HEK293 (cell line): ENCODE measurements at regions not wholly inside any gene's neighbourhood (a gene's known extent, or its start where the extent isn't known, plus 50 kb on each side); places are given as distances from the start of the nearest gene placed in this dataset.
A peak's percentile ranks its signal among the peaks of the same experiment; 100 is the strongest.

ENCODE experiments used
- CTCF ChIA-PET: fragments of 350-600 bp; formaldehyde crosslinking; extraction: SDS; loops from one replicate; lab custom pipeline; 2021; ENCODE audit warnings: antibody characterized with exemption; lab: Yijun Ruan, JAX
- POLR2A ChIA-PET: fragments of 300-600 bp; formaldehyde crosslinking; extraction: SDS; loops from one replicate; lab custom pipeline; 2020; ENCODE audit warnings: antibody characterized with exemption, inconsistent platforms; lab: Yijun Ruan, JAX
- H3K27ac ChIP-seq: fragments of 200-500 bp; sonication (Bioruptor generic); 2 replicates; pipeline ENCODE4 v1.5.1; 2014; ENCODE audit warnings: low read depth, low read length, control low read depth, inconsistent platforms; ENCODE audit errors: extremely low read depth
- H3K36me3 ChIP-seq, 2 experiments: fragments of 200-500 bp in 1 of 2; sonication (Bioruptor generic) in 1 of 2; 1 replicate in 1 of 2; 2 replicates in 1 of 2; pipeline ENCODE4 v1.5.1; 2014 to 2017; ENCODE audit warnings: inconsistent platforms in 2 of 2, low read length in 2 of 2; ENCODE audit not compliant: control insufficient read depth in 2 of 2, insufficient read depth in 1 of 2
- H3K4me1 ChIP-seq: fragments of 200-500 bp; sonication (Bioruptor generic); 2 replicates; pipeline ENCODE4 v1.5.1; 2014; ENCODE audit warnings: mild to moderate bottlenecking, low read length, inconsistent platforms; ENCODE audit not compliant: control insufficient read depth, insufficient read depth
- H3K4me3 ChIP-seq: 2 replicates; pipeline ENCODE4 v1.5.1; 2011; ENCODE audit warnings: low read depth, mild to moderate bottlenecking, control low read depth, low read length, moderate library complexity
- H3K9me3 ChIP-seq: fragments of 200-500 bp; sonication (Bioruptor generic); 2 replicates; pipeline ENCODE4 v1.5.1; 2014; ENCODE audit warnings: low read depth, low read length, inconsistent platforms; ENCODE audit not compliant: control insufficient read depth, insufficient read depth
- GLI4 ChIP-seq: fragments of 450-650 bp; formaldehyde crosslinking; IDR thresholded peaks from 2 replicates; pipeline ENCODE4 v1.5.1; 2016; ENCODE audit warnings: missing biosample characterization, missing genetic modification characterization
- HOXC10 ChIP-seq: sonication (generic); formaldehyde crosslinking; IDR thresholded peaks from 2 replicates; pipeline ENCODE4 v1.8.1; 2023; ENCODE audit warnings: mild to moderate bottlenecking, missing genetic modification reagents
- MZF1 ChIP-seq: fragments of 450-650 bp; formaldehyde crosslinking; IDR thresholded peaks from 2 replicates; pipeline ENCODE4 v1.5.1; 2017; ENCODE audit warnings: missing biosample characterization, missing genetic modification characterization, borderline replicate concordance
- SP3 ChIP-seq: fragments of 450-650 bp; formaldehyde crosslinking; IDR thresholded peaks from 2 replicates; pipeline ENCODE4 v1.5.1; 2016; ENCODE audit warnings: missing biosample characterization, missing genetic modification characterization
- ZBTB17 ChIP-seq: fragments of 450-650 bp; formaldehyde crosslinking; IDR thresholded peaks from 2 replicates; pipeline ENCODE4 v1.5.1; 2016; ENCODE audit warnings: missing biosample characterization, missing genetic modification characterization
- ZBTB8A ChIP-seq: fragments of 450-650 bp; formaldehyde crosslinking; IDR thresholded peaks from 2 replicates; pipeline ENCODE4 v1.5.1; 2016; ENCODE audit warnings: missing biosample characterization, missing genetic modification characterization
- ZNF10 ChIP-seq: fragments of 450-650 bp; formaldehyde crosslinking; IDR thresholded peaks from 2 replicates; pipeline ENCODE4 v1.5.1; 2017; ENCODE audit warnings: missing biosample characterization, missing genetic modification characterization
- ZNF121 ChIP-seq: fragments of 450-650 bp; formaldehyde crosslinking; IDR thresholded peaks from 2 replicates; pipeline ENCODE4 v1.5.1; 2016; ENCODE audit warnings: missing biosample characterization, missing genetic modification characterization
- ZNF146 ChIP-seq: fragments of 450-650 bp; formaldehyde crosslinking; IDR thresholded peaks from 2 replicates; pipeline ENCODE4 v1.5.1; 2016; ENCODE audit warnings: missing biosample characterization, missing genetic modification characterization
- ZNF155 ChIP-seq: fragments of 450-650 bp; formaldehyde crosslinking; IDR thresholded peaks from 2 replicates; pipeline ENCODE4 v1.5.1; 2016; ENCODE audit warnings: missing biosample characterization, missing genetic modification characterization
- ZNF221 ChIP-seq: fragments of 450-650 bp; formaldehyde crosslinking; IDR thresholded peaks from 2 replicates; pipeline ENCODE4 v1.5.1; 2017; ENCODE audit warnings: missing biosample characterization, missing genetic modification characterization, borderline replicate concordance
- ZNF23 ChIP-seq: fragments of 450-650 bp; formaldehyde crosslinking; IDR thresholded peaks from 2 replicates; pipeline ENCODE4 v1.5.1; 2016; ENCODE audit warnings: missing biosample characterization, missing genetic modification characterization, borderline replicate concordance
- ZNF24 ChIP-seq: fragments of 450-650 bp; formaldehyde crosslinking; IDR thresholded peaks from 2 replicates; pipeline ENCODE4 v1.5.1; 2016; ENCODE audit warnings: missing biosample characterization, missing genetic modification characterization
- ZNF26 ChIP-seq: fragments of 450-650 bp; formaldehyde crosslinking; IDR thresholded peaks from 2 replicates; pipeline ENCODE4 v1.5.1; 2016; ENCODE audit warnings: missing biosample characterization, missing genetic modification characterization
- ZNF292 ChIP-seq: fragments of 450-650 bp; formaldehyde crosslinking; IDR thresholded peaks from 2 replicates; pipeline ENCODE4 v1.5.1; 2016; ENCODE audit warnings: low read depth, missing biosample characterization, missing genetic modification characterization, borderline replicate concordance
- ZNF335 ChIP-seq: fragments of 450-650 bp; formaldehyde crosslinking; conservative IDR thresholded peaks from 2 replicates; pipeline ENCODE4 v1.5.1; 2016; ENCODE audit warnings: missing biosample characterization, missing genetic modification characterization
- ZNF366 ChIP-seq: fragments of 450-650 bp; formaldehyde crosslinking; conservative IDR thresholded peaks from 2 replicates; pipeline ENCODE4 v1.5.1; 2016; ENCODE audit warnings: missing biosample characterization, missing genetic modification characterization
- ZNF394 ChIP-seq: fragments of 450-650 bp; formaldehyde crosslinking; IDR thresholded peaks from 2 replicates; pipeline ENCODE4 v1.5.1; 2016; ENCODE audit warnings: missing biosample characterization, missing genetic modification characterization, mild to moderate bottlenecking, moderate library complexity, borderline replicate concordance
- ZNF433 ChIP-seq: fragments of 450-650 bp; formaldehyde crosslinking; IDR thresholded peaks from 2 replicates; pipeline ENCODE4 v1.5.1; 2016; ENCODE audit warnings: missing biosample characterization, missing genetic modification characterization, low read depth
- ZNF544 ChIP-seq: fragments of 450-650 bp; formaldehyde crosslinking; IDR thresholded peaks from 2 replicates; pipeline ENCODE4 v1.5.0; 2017; ENCODE audit warnings: missing biosample characterization, missing genetic modification characterization
- ZNF701 ChIP-seq: fragments of 450-650 bp; formaldehyde crosslinking; IDR thresholded peaks from 2 replicates; pipeline ENCODE4 v1.5.1; 2016; ENCODE audit warnings: missing biosample characterization, missing genetic modification characterization
- ZNF747 ChIP-seq: fragments of 450-650 bp; formaldehyde crosslinking; IDR thresholded peaks from 2 replicates; pipeline ENCODE4 v1.5.1; 2016; ENCODE audit warnings: missing biosample characterization, missing genetic modification characterization
- ZNF830 ChIP-seq: fragments of 450-650 bp; IDR thresholded peaks from 2 replicates; pipeline ENCODE4 v1.5.0; 2018; ENCODE audit warnings: missing biosample characterization, missing genetic modification characterization, low read depth, mild to moderate bottlenecking, moderate library complexity
- ZNF843 ChIP-seq: fragments of 450-650 bp; formaldehyde crosslinking; IDR thresholded peaks from 2 replicates; pipeline ENCODE4 v1.5.1; 2016; ENCODE audit warnings: missing biosample characterization, missing genetic modification characterization
- ZSCAN4 ChIP-seq: fragments of 450-650 bp; formaldehyde crosslinking; IDR thresholded peaks from 2 replicates; pipeline ENCODE4 v1.5.1; 2017; ENCODE audit warnings: missing biosample characterization, missing genetic modification characterization

- no peak for TF ChIP-seq ZNF23 (tag by site-specific recombination)
Observed at GRCh38 chr22:46039535-46039934, 62.6 kb upstream of the WNT7B start (continued).

DNA sequence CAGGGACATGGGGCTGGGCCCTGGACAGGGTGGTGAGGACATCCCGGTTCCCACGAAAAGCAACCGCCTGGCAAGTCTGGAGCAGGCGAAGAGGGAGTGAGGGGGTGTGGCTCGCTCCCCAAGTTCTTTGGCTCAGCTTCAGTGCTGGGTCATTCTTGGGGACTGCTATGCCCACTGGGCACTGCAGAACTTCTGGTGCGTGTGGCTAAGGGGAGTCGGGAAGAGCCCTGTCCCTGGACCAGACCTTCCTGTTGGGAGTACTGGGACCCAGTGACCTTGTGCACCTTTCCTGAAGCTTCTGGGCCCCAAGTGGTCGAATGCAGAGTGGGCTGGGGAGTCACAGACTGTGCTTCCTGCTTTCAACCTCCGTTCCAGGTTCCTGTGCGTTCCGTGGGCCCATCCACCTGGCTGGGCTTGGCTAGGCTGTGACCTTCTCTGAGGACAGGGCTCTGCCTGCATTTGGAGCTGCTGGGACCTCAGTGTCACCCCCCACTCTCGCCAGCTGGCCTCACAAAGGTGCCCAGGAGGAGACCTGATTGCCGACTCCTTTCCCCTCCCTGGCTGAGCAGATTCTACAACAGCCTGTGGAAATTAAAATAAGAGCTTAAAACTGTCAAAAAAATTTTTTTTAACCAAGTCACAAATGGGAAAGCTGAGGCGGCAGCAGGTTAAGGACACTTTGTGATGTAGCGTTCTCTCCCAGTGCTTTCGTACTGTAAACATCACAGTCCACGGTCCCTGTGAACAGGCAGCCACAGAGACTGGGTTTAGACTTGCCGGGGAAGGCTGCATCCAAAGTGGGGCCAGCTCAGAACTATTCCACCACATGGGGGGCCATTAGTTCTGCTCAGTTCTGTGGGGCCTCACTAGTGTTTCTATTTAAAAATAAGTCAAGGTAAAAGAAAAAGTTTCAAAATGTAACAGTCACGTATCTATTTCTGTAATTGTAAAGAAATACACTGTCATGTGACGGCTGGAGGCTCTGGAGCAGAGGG lies 63.8 kb upstream of the WNT7B start:
- no peak overlapping the region for H3K4me3 ChIP-seq
- H3K36me3 ChIP-seq = no peaks in the 10 kb centered on the region
- no peaks in the 10 kb centered on the region for H3K9me3 ChIP-seq
- TF ChIP-seq ZNF366 = no peak
- TF ChIP-seq SP3 (tag by site-specific recombination) = no peak
- TF ChIP-seq ZBTB17 (tag by site-specific recombination) = peak; percentile 38; the same call in 1 of the 2 replicates
- peak; percentile 29; the same call in 1 of the 2 replicates for TF ChIP-seq ZNF335 (tag by site-specific recombination)
- no peaks in the 10 kb centered on the region; the same call in 1 of the 2 replicates for H3K4me1 ChIP-seq
- H3K27ac ChIP-seq = no peak overlapping the region; the same call in 1 of the 2 replicates
- ChIA-PET CTCF (interaction anchor here (1.1 to 1.5 kb wide), 2 partner anchors 28 to 34 kb away, joined by 4 to 14 read pairs; no protein-coding TSS in a partner anchor), POLR2A (interaction anchor here (0.9 kb wide), 1 partner anchor 33 kb away, joined by 3 read pairs; no protein-coding TSS in a partner anchor)

DNA sequence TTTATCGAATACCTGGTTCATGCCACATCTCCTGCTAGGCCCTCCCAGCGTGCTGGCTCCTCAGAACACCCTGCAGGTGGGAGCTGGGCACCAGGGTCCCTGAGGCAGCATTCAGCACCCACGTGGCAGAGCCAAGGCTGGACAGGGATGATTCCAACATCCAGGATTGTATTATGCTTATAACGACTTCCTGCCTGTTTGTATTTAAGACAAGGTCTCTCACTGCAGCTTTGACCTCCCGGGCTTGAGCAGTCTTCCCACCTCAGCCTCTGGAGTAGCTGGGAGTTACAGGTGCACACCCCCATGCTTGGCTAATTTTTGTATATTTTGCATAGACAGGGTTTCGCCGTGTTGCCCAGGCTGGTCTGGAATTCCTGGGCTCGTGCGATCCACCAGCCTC lies 64.7 kb upstream of the WNT7B start:
- Histone ChIP-seq H3K27ac (no peak overlapping the region), H3K4me3 (no peak overlapping the region), H3K4me1 (no peaks in the 10 kb centered on the region), H3K9me3 (no peaks in the 10 kb centered on the region), H3K36me3 (no peaks in the 10 kb centered on the region)
- peak; percentile 60; the same call in 1 of the 2 replicates for TF ChIP-seq ZNF394 (tag by site-specific recombination)
- no peak for TF ChIP-seq ZNF292
- no peak for TF ChIP-seq MZF1
- no peak for TF ChIP-seq ZNF747 (tag by site-specific recombination)
- TF ChIP-seq ZNF544 (tag by site-specific recombination) = no peak
- no peak for TF ChIP-seq ZNF843 (tag by site-specific recombination)
- no peak for TF ChIP-seq ZNF830 (tag by site-specific recombination)
- CTCF ChIA-PET = interaction anchor here (1.5 to 2.2 kb wide), 2 partner anchors 11 to 35 kb away, joined by 7 to 14 read pairs; no protein-coding TSS in a partner anchor
- POLR2A ChIA-PET = interaction anchor here (1.1 kb wide), 1 partner anchor 34 kb away, joined by 4 read pairs; no protein-coding TSS in a partner anchor

DNA sequence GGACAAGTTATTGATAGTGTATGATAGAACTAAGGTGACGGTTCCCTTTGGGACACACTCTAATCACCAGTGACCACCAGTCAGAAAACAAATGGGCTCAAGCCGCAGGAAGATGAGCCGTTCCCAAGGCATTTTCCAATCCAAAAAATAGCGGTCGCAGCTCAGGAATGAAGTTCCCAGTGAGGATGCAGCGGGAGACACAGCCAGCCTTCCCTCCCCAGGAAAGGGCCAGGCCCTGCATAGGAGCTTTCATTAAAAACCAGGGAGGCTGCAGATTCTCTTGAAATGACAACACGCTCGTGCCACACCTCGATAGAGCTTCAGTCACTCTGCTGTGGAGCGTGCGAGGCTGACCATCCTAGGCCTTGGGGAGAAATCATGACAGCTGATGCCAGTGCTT lies 65.8 kb upstream of the WNT7B start:
- Histone ChIP-seq H3K27ac (no peak overlapping the region), H3K36me3 (no peaks in the 10 kb centered on the region), H3K9me3 (no peaks in the 10 kb centered on the region), H3K4me1 (no peaks in the 10 kb centered on the region), H3K4me3 (no peak overlapping the region)
- ChIA-PET CTCF (interaction anchor here (0.9 to 2.2 kb wide), 2 partner anchors 9 to 37 kb away, joined by 4 to 7 read pairs; no protein-coding TSS in a partner anchor), POLR2A (interaction anchor here (0.8 to 1.1 kb wide), 3 partner anchors 11 to 35 kb away, joined by 3 to 4 read pairs (median 4); no protein-coding TSS in a partner anchor)
- TF ChIP-seq ZNF146 (tag by site-specific recombination) (no peak), ZNF26 (tag by site-specific recombination) (no peak), ZNF10 (no peak), HOXC10 (CRISPR knock-in tag) (no peak), ZBTB8A (no peak), GLI4 (tag by site-specific recombination) (no peak), ZNF433 (tag by site-specific recombination) (no peak), ZNF221 (tag by site-specific recombination) (no peak), ZNF121 (tag by site-specific recombination) (no peak), ZSCAN4 (no peak), ZNF24 (no peak), ZNF701 (tag by site-specific recombination) (no peak), ZNF155 (tag by site-specific recombination) (no peak)
